HG02943 (cell line): ENCODE measurements at regions not wholly inside any gene's neighbourhood (a gene's known extent, or its start where the extent isn't known, plus 50 kb on each side); places are given as distances from the start of the nearest gene placed in this dataset.
"Not testable (repeated sequence)": the region's sequence is repeated elsewhere in the genome, so short reads cannot be mapped to it uniquely, and the experiment has no call there.

ENCODE experiments used
- ATAC-seq: cut with Tn5 transposase; IDR thresholded peaks from one replicate; pipeline ENCODE4 v1.9.1; 2021; ENCODE audit warnings: mild to moderate bottlenecking, low read depth, moderate library complexity; ENCODE audit not compliant: unreplicated experiment

GRCh38 chr14:59130462-59130861 lies 58.0 kb upstream of the DAAM1 start:
- ATAC-seq: no peak

- no peak for ATAC-seq
These were observed 56.3 kb upstream of the DAAM1 start for GRCh38 chr14:59131938-59132795.

- no peak for ATAC-seq
These were observed 55.5 kb upstream of the DAAM1 start for GRCh38 chr14:59132796-59133494.

GRCh38 chr14:59133709-59134108 lies 54.8 kb upstream of the DAAM1 start:
- ATAC-seq: no peak

GRCh38 chr14:59134307-59134706 lies 54.2 kb upstream of the DAAM1 start:
- ATAC-seq: no peak

- ATAC-seq: no peak
These were observed 51.2 kb upstream of the DAAM1 start for GRCh38 chr14:59137256-59137655.

- ATAC-seq: not testable (repeated sequence)
These were observed 49.9 kb upstream of the DAAM1 start for GRCh38 chr14:59138576-59138975.
